HUES6 (cell line): ENCODE measurements at regions not wholly inside any gene's neighbourhood (a gene's known extent, or its start where the extent isn't known, plus 50 kb on each side); places are given as distances from the start of the nearest gene placed in this dataset.

Experiments
- H3K27ac ChIP-seq: 2 replicates; pipeline ENCODE4 v1.7.0; 2013; ENCODE audit warnings: low read depth, mild to moderate bottlenecking, low read length, inconsistent platforms
- H3K27me3 ChIP-seq: 2 replicates; pipeline ENCODE4 v1.6.1; 2013; ENCODE audit warnings: low read length; ENCODE audit not compliant: control insufficient read depth, insufficient read depth
- H3K36me3 ChIP-seq: 2 replicates; pipeline ENCODE4 v1.6.1; 2013; ENCODE audit warnings: low read length; ENCODE audit not compliant: control insufficient read depth, insufficient read depth
- H3K4me1 ChIP-seq: 2 replicates; pipeline ENCODE4 v1.6.1; 2013; ENCODE audit warnings: low read length; ENCODE audit not compliant: control insufficient read depth, insufficient read depth
- H3K4me3 ChIP-seq: 2 replicates; pipeline ENCODE4 v1.5.1; 2013; ENCODE audit warnings: low read depth, low read length
- H3K9ac ChIP-seq: one replicate; pipeline ENCODE4 v1.6.1; 2013; ENCODE audit warnings: mild to moderate bottlenecking, low read length
- H3K9me3 ChIP-seq: 2 replicates; pipeline ENCODE4 v1.6.1; 2013; ENCODE audit warnings: low read depth, low read length; ENCODE audit not compliant: control insufficient read depth, insufficient read depth

DNA sequence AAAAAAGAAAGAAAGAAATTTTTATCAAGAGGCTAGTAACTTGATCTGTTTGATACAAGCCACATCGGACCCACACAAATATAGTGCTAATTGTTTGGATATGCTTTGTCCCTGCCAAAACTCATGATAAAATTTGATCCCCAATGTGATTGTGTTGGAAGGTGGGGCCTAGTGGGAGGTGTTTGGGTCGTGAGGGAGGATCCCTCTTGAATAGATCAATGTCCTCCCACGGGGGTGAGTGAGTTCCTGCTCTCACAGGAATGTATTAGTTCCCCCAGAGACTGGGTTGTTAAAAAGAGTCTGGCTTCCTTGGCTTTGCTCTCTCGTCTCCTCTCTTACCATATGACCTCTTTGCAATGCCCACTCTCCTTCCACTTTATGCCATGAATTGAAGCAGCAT lies 80.6 kb upstream of the CPLX2 start:
- no peaks in the 10 kb centered on the region for H3K36me3 ChIP-seq
- no peak overlapping the region for H3K27ac ChIP-seq
- H3K9me3 ChIP-seq = no peaks in the 10 kb centered on the region
- peaks cover 44% of the 10 kb centered on the region for H3K27me3 ChIP-seq
- no peak overlapping the region for H3K9ac ChIP-seq
- H3K4me1 ChIP-seq = no peaks in the 10 kb centered on the region
- no peak overlapping the region for H3K4me3 ChIP-seq

DNA sequence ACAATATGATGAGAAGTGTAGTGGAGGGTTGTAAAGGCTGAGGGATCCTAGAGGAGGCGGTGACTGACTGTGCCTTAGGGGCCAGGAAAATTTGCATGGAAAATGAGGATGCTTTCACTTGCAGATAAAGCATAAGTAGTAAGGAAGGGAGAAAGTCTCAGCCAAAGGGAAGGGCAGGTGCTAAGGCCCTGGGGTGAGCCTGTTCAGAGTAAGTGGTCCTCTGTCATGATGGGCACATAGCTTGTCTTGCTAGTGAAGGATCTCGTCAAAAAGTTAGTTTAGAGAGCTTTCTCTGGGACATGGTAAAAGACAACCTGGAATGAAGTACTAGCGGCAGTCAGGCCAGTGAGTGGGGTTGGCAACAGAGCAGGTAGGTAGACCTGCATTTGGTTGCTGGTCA lies 75.4 kb upstream of the CPLX2 start:
- Histone ChIP-seq H3K27ac (no peak overlapping the region), H3K9me3 (no peaks in the 10 kb centered on the region), H3K36me3 (no peaks in the 10 kb centered on the region), H3K9ac (no peak overlapping the region), H3K4me3 (peak overlapping the region; percentile 67), H3K4me1 (peaks cover 18% of the 10 kb centered on the region), H3K27me3 (peaks cover 37% of the 10 kb centered on the region)

DNA sequence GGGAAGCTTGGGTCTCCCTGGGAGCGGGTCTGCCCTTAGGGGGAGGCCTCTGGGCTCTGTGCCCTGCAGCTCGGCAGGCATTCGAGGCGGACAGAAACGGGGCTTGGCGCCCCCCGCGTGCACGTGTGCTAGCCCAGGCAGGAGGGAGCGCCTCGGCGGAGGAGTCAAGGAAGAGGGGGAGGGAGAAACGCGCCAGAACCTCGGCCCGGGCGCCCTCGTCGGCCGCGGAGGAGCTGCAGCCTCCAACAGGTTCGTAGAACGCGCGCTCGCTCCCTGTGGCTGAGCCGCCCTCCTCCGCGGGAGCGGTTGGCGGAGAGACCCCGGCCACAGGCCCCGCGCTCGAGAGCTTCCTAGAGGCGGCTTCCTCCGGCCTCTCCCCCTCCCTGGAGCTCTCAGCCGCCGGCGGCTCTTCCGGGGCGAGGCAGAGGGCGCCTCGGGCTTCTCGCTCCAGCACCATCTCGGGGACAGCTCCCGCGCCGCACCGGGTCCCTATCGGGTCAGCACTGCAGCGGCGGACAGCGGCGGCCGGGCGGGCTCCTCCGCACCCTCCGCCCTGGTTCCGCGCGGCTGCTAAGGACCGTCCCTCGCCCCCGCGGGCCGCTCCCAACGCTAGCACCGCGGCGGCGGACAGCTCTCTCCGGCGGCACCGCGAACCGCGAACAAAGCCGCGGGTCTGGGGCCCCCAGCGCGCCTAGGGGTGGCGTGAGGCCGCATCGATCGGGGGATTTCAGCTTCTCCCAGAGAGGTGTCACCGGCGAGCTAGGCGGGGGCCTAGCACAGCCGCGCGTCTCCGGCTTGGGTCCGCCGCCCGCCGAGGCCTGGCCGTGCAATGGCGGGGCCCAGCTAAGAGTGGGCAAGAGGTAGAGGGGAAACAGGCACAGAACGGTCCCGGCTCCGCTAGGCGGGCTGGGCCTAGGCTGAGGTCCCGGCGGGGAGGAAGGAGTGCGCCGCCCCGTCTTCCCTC lies 74.6 kb upstream of the CPLX2 start:
- no peak overlapping the region for H3K27ac ChIP-seq
- H3K36me3 ChIP-seq = no peaks in the 10 kb centered on the region
- peak overlapping the region; percentile 43 for H3K9ac ChIP-seq
- peaks cover 18% of the 10 kb centered on the region for H3K4me1 ChIP-seq
- peaks cover 37% of the 10 kb centered on the region for H3K27me3 ChIP-seq
- H3K4me3 ChIP-seq = peak overlapping the region; percentile 67
- H3K9me3 ChIP-seq = no peaks in the 10 kb centered on the region

DNA sequence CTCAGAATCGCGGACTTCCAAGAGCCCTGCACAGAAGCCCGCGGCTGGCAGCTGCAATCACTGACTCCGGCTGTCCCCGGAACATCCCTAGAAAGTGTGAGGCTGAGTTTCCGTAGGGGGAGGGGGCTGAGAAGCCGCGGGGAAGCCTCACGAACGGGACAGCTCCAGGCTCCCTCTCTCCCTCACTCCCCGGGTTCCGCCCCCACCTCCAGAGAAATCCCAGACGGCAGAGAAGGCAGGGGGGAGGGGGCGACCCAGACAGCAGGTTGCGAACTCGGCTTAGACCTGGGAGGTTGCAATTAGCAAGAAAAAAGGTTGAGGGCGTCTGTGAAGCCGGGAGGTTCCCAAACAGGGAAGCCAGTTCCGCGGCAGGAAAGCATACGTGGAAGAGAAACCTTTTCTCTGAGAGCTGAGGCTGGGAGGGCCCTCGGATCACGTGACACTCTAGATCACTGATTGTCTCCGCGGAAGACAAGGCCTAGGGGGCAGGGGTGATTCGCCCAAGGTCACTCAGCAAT lies 73.8 kb upstream of the CPLX2 start:
- Histone ChIP-seq H3K4me1 (peaks cover 18% of the 10 kb centered on the region), H3K27me3 (peaks cover 37% of the 10 kb centered on the region), H3K9ac (peak overlapping the region; percentile 43), H3K27ac (no peak overlapping the region), H3K36me3 (no peaks in the 10 kb centered on the region), H3K4me3 (peak overlapping the region; percentile 60), H3K9me3 (no peaks in the 10 kb centered on the region)

- Histone ChIP-seq H3K36me3 (no peaks in the 10 kb centered on the region), H3K9me3 (no peaks in the 10 kb centered on the region), H3K27ac (no peak overlapping the region)
These were observed 72.8 kb upstream of the CPLX2 start for GRCh38 chr5:175798626-175799025.

DNA sequence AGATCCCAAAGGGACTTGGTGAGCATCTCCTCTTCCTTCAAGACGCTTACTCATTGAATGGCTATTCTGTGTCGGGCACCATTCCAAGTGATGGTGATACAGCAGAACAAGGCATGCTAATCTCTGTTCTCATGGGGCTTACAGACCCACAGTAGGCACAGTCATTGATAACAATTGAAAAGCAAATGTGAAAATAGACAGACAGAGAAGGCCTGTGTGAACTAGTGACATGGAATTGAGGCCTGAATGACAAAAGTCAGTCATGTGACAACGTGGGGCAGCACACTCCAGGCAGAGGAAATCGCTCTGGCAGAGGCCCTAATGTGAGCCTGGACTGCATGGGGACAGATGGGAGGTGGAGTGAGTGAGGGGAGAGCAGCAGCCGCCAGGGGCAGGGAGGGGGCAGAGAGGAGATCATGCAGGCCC lies 70.7 kb upstream of the CPLX2 start:
- Histone ChIP-seq H3K27ac (no peak overlapping the region), H3K4me3 (no peak overlapping the region), H3K4me1 (peaks cover 18% of the 10 kb centered on the region), H3K36me3 (no peaks in the 10 kb centered on the region), H3K9ac (no peak overlapping the region), H3K27me3 (peaks cover 15% of the 10 kb centered on the region), H3K9me3 (no peaks in the 10 kb centered on the region)

More at GRCh38 chr5:175798626-175799025, 72.8 kb upstream of the CPLX2 start:
- Histone ChIP-seq H3K27me3 (peaks cover 30% of the 10 kb centered on the region), H3K4me1 (peaks cover 18% of the 10 kb centered on the region), H3K9ac (no peak overlapping the region), H3K4me3 (no peak overlapping the region)

- Histone ChIP-seq H3K4me1 (peaks cover 12% of the 10 kb centered on the region), H3K27me3 (peaks cover 7% of the 10 kb centered on the region; the same call in 1 of the 2 replicates), H3K9me3 (no peaks in the 10 kb centered on the region), H3K4me3 (no peak overlapping the region), H3K9ac (no peak overlapping the region), H3K36me3 (no peaks in the 10 kb centered on the region), H3K27ac (no peak overlapping the region)
These were observed 69.0 kb upstream of the CPLX2 start for GRCh38 chr5:175802361-175802760.

GRCh38 chr5:175803254-175803653 lies 68.1 kb upstream of the CPLX2 start:
- Histone ChIP-seq H3K9ac (no peak overlapping the region), H3K36me3 (no peaks in the 10 kb centered on the region), H3K27me3 (peaks cover 7% of the 10 kb centered on the region; the same call in 1 of the 2 replicates), H3K27ac (no peak overlapping the region), H3K4me3 (no peak overlapping the region), H3K4me1 (peaks cover 11% of the 10 kb centered on the region), H3K9me3 (no peaks in the 10 kb centered on the region)

DNA sequence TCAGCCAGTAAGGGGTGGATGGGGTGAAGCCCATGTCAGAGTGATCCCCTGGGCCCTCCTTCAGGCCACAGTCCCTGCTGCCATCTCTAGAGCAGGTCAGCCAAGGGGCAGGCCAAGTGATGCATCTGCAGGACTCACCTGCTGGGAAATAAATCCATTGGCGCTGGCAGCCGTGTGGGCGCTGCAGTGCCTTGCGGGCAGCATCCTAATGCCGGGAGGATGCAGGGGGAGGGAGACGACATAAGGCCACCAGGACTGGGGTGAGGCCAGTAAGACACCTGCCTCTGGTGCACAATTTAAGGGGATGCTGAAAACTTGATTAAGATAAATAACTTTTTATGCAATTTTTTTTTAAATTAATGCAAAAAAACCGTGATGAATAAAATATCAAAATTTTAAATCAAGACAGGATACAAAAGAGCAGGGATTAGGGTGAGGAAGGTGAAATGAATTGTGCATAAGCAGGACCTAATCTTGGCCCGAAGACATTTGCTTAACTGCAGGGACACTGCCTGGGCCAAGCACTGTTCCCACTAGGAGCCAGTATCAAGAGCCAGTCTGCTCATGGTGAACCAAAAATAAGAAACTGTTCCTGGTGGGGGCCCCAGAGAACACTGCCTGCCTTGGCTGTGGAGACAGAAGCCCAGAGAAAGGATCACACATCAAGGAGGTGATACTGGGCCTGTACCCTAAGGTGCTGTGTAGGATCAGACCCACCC lies 67.5 kb upstream of the CPLX2 start:
- no peak overlapping the region for H3K9ac ChIP-seq
- H3K9me3 ChIP-seq = no peaks in the 10 kb centered on the region
- H3K36me3 ChIP-seq = no peaks in the 10 kb centered on the region
- H3K27me3 ChIP-seq = peaks cover 7% of the 10 kb centered on the region; the same call in 1 of the 2 replicates
- H3K4me3 ChIP-seq = no peak overlapping the region
- H3K4me1 ChIP-seq = peaks cover 10% of the 10 kb centered on the region
- no peak overlapping the region for H3K27ac ChIP-seq

DNA sequence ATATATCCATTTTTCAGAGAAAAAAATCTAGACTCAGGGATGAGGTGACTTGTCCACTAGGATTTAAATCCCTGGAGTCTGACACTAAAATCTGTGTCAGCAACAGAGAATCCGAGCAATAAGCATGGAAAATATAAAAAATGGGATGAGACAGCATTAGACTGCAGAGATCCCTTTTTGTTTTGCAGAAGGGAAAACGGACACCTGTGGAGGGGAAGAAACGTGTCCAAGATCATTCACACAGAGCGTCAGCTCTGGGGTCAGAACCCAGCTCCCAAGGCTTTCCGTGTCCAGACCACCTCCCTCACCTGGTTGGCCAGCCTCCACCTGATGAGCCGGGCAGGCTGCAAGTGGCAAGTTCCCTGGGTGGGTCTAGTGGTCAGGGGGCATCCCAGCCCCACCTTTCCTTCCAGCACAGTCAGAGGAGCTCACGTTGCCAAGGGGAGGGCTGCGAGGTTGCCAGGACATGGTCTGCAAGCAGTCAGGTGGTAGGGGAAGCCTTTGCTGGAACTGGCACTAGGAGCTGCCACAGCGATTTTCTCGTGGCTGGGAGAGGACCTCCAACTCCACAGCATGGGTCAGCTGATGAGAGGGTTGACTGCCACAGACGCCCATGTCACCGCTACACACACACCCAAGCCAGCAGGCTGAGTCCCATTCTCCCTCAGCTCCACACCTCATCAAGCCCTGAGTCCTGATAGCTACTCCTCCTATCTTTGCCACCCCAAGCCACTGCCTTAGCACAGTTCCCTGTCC lies 65.9 kb upstream of the CPLX2 start:
- Histone ChIP-seq H3K27me3 (peaks cover 7% of the 10 kb centered on the region; the same call in 1 of the 2 replicates), H3K4me1 (peaks cover 21% of the 10 kb centered on the region), H3K27ac (no peak overlapping the region), H3K9me3 (no peaks in the 10 kb centered on the region), H3K4me3 (no peak overlapping the region), H3K9ac (no peak overlapping the region), H3K36me3 (no peaks in the 10 kb centered on the region)
